GM12878 (cell line): ENCODE measurements at regions not wholly inside any gene's neighbourhood (a gene's known extent, or its start where the extent isn't known, plus 50 kb on each side); places are given as distances from the start of the nearest gene placed in this dataset.

Source experiments
- ATAC-seq: fragments of 200-7000 bp; cut with Tn5 transposase; 3 replicates; pipeline ENCODE4 v1.9.1; 2020; ENCODE audit warnings: mild to moderate bottlenecking, moderate library complexity
- BruUV-seq: library from RNA; stranded (reverse); fragments of 400-500 nt; replicated peaks from 2 replicates; lab custom pipeline; 2021; lab: Mats Ljungman, UMichigan
- CTCF ChIA-PET: fragments of 300-600 bp; sonication (Branson Sonifier 250); formaldehyde crosslinking; extraction: SDS; loops from one replicate; lab custom pipeline; 2021; ENCODE audit warnings: inconsistent platforms; lab: Yijun Ruan, JAX
- POLR2A ChIA-PET: fragments of 350-600 bp; formaldehyde crosslinking; extraction: SDS; loops from one replicate; lab custom pipeline; 2021; ENCODE audit warnings: inconsistent platforms; lab: Charles Lee
- RAD21 ChIA-PET: fragments of 300-600 bp; sonication (Branson Sonifier 250); formaldehyde crosslinking; loops from one replicate; lab custom pipeline; 2023; ENCODE audit warnings: antibody characterized with exemption; ENCODE audit not compliant: unreplicated experiment; lab: Charles Lee
- SMC1A ChIA-PET: fragments of 300-600 bp; sonication (Branson Sonifier 250); formaldehyde crosslinking; loops from one replicate; lab custom pipeline; 2023; ENCODE audit not compliant: unreplicated experiment, uncharacterized antibody; lab: Charles Lee
- DNase-seq: peaks from one replicate; pipeline ENCODE4 v3.0.0-alpha.2; 2011; ENCODE audit warnings: low read depth, low spot score
- FAIRE-seq: peaks from 3 replicates; lab custom pipeline; 2011; peaks lifted over from hg19 to GRCh38; lab: Jason Lieb, UNC
- H2AFZ ChIP-seq: 2 replicates; pipeline ENCODE4 v1.6.0; 2011; ENCODE audit warnings: low read depth, low read length, control low read depth; ENCODE audit not compliant: control insufficient read depth
- H3K27ac ChIP-seq: 2 replicates; pipeline ENCODE4 v1.5.1; 2011; ENCODE audit warnings: control low read depth; ENCODE audit not compliant: control insufficient read depth, insufficient read depth
- H3K27me3 ChIP-seq, 2 experiments: replicated peaks in 1 of 2; 2 replicates each; pipeline versions ENCODE4 v1.6.0 to v1.6.1; 2011; ENCODE audit warnings: low read length in 1 of 2; ENCODE audit not compliant: control insufficient read depth in 2 of 2, insufficient read depth in 2 of 2
- H3K36me3 ChIP-seq, 2 experiments: 2 replicates each; pipeline ENCODE4 v1.5.1; 2011; ENCODE audit warnings: low read length in 1 of 2; ENCODE audit not compliant: control insufficient read depth in 2 of 2, insufficient read depth in 2 of 2
- H3K4me1 ChIP-seq: 2 replicates; pipeline ENCODE4 v1.6.1; 2011; ENCODE audit warnings: mild to moderate bottlenecking, low read length, moderate library complexity, mixed read lengths; ENCODE audit not compliant: control insufficient read depth, insufficient read depth
- H3K4me2 ChIP-seq: 2 replicates; pipeline ENCODE4 v1.6.0; 2011; ENCODE audit warnings: control low read depth; ENCODE audit not compliant: control insufficient read depth, insufficient read depth
- H3K4me3 ChIP-seq: fragments of 200-600 bp; sonication (generic); 2 replicates; pipeline ENCODE4 v1.5.1; 2016
- H3K79me2 ChIP-seq: 2 replicates; pipeline ENCODE4 v1.6.0; 2011; ENCODE audit warnings: low read length; ENCODE audit not compliant: control insufficient read depth, insufficient read depth
- H3K9ac ChIP-seq: 2 replicates; pipeline ENCODE4 v1.8.0; 2011; ENCODE audit warnings: low read length, control low read depth, mixed read lengths; ENCODE audit not compliant: control insufficient read depth, insufficient read depth
- H3K9me3 ChIP-seq: replicated peaks from 3 replicates; pipeline ENCODE4 v1.5.1; 2011; ENCODE audit warnings: mild to moderate bottlenecking, low read length; ENCODE audit not compliant: control insufficient read depth, insufficient read depth
- H4K20me1 ChIP-seq: 2 replicates; pipeline ENCODE4 v1.6.0; 2011; ENCODE audit not compliant: control insufficient read depth, insufficient read depth
- CBFB ChIP-seq: IDR thresholded peaks from 2 replicates; pipeline ENCODE4 v1.6.1; 2016; ENCODE audit warnings: antibody characterized with exemption, low read depth
- HSF1 ChIP-seq: fragments of 150-350 bp; IDR thresholded peaks from 2 replicates; pipeline ENCODE4 v1.6.1; 2014; ENCODE audit warnings: mild to moderate bottlenecking, low read depth, low read length
- MEF2A ChIP-seq: IDR thresholded peaks from 2 replicates; pipeline ENCODE4 v1.6.1; 2011; ENCODE audit warnings: low read depth, mild to moderate bottlenecking, low read length, moderate library complexity; ENCODE audit not compliant: insufficient read depth
- MTA3 ChIP-seq: IDR thresholded peaks from 2 replicates; pipeline ENCODE4 v1.6.1; 2012; ENCODE audit warnings: low read length, inconsistent platforms, borderline replicate concordance
- NFIC ChIP-seq: IDR thresholded peaks from 2 replicates; pipeline ENCODE4 v1.6.1; 2012; ENCODE audit warnings: low read depth, mild to moderate bottlenecking, inconsistent platforms, low read length, moderate library complexity
- NFYB ChIP-seq: IDR thresholded peaks from 2 replicates; pipeline ENCODE4 v1.6.1; 2011; ENCODE audit warnings: low read depth, mild to moderate bottlenecking, low read length, improper control_type of control experiment, moderate library complexity; ENCODE audit not compliant: insufficient read depth
- NRF1 ChIP-seq: conservative IDR thresholded peaks from 2 replicates; pipeline ENCODE4 v1.6.1; 2011; ENCODE audit warnings: mild to moderate bottlenecking, low read depth, low read length, improper control_type of control experiment
- SIN3A ChIP-seq: IDR thresholded peaks from 2 replicates; pipeline ENCODE4 v1.6.1; 2012; ENCODE audit warnings: low read depth, low read length, improper control_type of control experiment
- TCF12 ChIP-seq: IDR thresholded peaks from 2 replicates; pipeline ENCODE4 v1.6.1; 2011; ENCODE audit warnings: low read depth, mild to moderate bottlenecking, low read length
- WGBS: methylation state at CpG from one replicate; pipeline ENCODE4 v1.1.6; 2016; ENCODE audit warnings: low lambda C conversion rate; ENCODE audit not compliant: insufficient replicate concordance, insufficient coverage; ENCODE audit errors: missing lambda C conversion rate; 5-methylcytosine and 5-hydroxymethylcytosine counted together
- in situ Hi-C: fragments of 300-500 bp; cut with MboI; formaldehyde crosslinking; loops from 9 replicates; pipeline ENCODE4 v1.14.3; 2018; ENCODE audit warnings: mixed read lengths
- intact Hi-C: fragments of 100-400 bp; cut with micrococcal nuclease; formaldehyde crosslinking; loops from one replicate; pipeline ENCODE4 v1.14.2; 2022; ENCODE audit not compliant: unreplicated experiment
- TF ChIP-seq, protein P1 (sequence below): fragments of 450-650 bp; IDR thresholded peaks from 2 replicates; pipeline ENCODE4 v1.6.1; 2017; ENCODE audit warnings: borderline replicate concordance
- TF ChIP-seq, protein P2 (sequence below): IDR thresholded peaks from 2 replicates; pipeline ENCODE4 v1.6.1; 2011; ENCODE audit warnings: borderline replicate concordance, low read depth, mild to moderate bottlenecking, moderate library complexity, low read length; ENCODE audit not compliant: insufficient read depth, poor library complexity, severe bottlenecking

DNA sequence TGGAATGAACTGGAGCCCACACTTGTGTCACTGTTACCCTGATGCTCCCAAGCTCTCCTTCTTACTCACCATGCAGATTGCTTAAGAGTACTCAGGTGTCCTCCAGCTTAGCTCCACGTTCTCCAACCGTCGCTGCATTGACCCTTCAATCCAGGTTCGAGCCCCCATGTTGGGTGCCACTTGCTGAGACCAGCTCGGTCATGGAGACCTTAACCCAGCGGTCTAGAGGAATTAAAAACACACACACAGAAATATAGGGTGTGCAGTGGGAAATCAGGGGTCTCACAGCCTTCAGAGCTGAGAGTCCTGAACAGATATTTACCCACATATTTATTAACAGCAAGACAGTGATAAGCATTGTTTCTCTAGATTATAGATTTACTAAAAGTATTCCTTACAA lies 229.1 kb upstream of the APCDD1 start:
- no peak for TF ChIP-seq NRF1
- TF ChIP-seq CBFB = no peak
- no peak for TF ChIP-seq NFIC
- no peak for TF ChIP-seq NFYB
- TF ChIP-seq HSF1 = no peak
- TF ChIP-seq, protein P1, sequence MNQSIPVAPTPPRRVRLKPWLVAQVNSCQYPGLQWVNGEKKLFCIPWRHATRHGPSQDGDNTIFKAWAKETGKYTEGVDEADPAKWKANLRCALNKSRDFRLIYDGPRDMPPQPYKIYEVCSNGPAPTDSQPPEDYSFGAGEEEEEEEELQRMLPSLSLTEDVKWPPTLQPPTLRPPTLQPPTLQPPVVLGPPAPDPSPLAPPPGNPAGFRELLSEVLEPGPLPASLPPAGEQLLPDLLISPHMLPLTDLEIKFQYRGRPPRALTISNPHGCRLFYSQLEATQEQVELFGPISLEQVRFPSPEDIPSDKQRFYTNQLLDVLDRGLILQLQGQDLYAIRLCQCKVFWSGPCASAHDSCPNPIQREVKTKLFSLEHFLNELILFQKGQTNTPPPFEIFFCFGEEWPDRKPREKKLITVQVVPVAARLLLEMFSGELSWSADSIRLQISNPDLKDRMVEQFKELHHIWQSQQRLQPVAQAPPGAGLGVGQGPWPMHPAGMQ = no peak
- TF ChIP-seq MTA3 = no peak
- TF ChIP-seq TCF12 = no peak
- no peak for TF ChIP-seq SIN3A
- no peak for TF ChIP-seq MEF2A
- TF ChIP-seq, protein P2, sequence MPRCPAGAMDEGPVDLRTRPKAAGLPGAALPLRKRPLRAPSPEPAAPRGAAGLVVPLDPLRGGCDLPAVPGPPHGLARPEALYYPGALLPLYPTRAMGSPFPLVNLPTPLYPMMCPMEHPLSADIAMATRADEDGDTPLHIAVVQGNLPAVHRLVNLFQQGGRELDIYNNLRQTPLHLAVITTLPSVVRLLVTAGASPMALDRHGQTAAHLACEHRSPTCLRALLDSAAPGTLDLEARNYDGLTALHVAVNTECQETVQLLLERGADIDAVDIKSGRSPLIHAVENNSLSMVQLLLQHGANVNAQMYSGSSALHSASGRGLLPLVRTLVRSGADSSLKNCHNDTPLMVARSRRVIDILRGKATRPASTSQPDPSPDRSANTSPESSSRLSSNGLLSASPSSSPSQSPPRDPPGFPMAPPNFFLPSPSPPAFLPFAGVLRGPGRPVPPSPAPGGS = no peak
- Histone ChIP-seq H3K79me2 (no peaks in the 10 kb centered on the region), H3K9me3 (no peaks in the 10 kb centered on the region; the same call in 2 of the 3 replicates), H3K4me3 (no peak overlapping the region), H3K4me2 (no peak overlapping the region), H3K27ac (no peak overlapping the region), H3K9ac (no peak overlapping the region), H4K20me1 (no peaks in the 10 kb centered on the region), H3K27me3 (no peaks in the 10 kb centered on the region), H3K4me1 (no peaks in the 10 kb centered on the region), H2AFZ (no peak overlapping the region), H3K36me3 (no peaks in the 10 kb centered on the region)
- ChIA-PET SMC1A (no interaction called here), RAD21 (interaction anchor here (0.7 kb wide), 1 partner anchor 1050 kb away, joined by 3 read pairs; no protein-coding TSS in a partner anchor), CTCF (no interaction called here), POLR2A (interaction anchor here (0.5 kb wide), 1 partner anchor 1687 kb away, joined by 5 read pairs; no protein-coding TSS in a partner anchor)
- in situ Hi-C loops (no loop called here), intact Hi-C loops (no loop called here)
- no TSS peak for BruUV-seq
- FAIRE-seq (no peak), ATAC-seq (no peak), DNase-seq (no peak)
- WGBS = 37% methylated on average over 6 of the region's 6 CpGs
